ENCODE measurements at regions not wholly inside any gene's neighbourhood (a gene's known extent, or its start where the extent isn't known, plus 50 kb on each side); places are given as distances from the start of the nearest gene placed in this dataset.

DNA sequence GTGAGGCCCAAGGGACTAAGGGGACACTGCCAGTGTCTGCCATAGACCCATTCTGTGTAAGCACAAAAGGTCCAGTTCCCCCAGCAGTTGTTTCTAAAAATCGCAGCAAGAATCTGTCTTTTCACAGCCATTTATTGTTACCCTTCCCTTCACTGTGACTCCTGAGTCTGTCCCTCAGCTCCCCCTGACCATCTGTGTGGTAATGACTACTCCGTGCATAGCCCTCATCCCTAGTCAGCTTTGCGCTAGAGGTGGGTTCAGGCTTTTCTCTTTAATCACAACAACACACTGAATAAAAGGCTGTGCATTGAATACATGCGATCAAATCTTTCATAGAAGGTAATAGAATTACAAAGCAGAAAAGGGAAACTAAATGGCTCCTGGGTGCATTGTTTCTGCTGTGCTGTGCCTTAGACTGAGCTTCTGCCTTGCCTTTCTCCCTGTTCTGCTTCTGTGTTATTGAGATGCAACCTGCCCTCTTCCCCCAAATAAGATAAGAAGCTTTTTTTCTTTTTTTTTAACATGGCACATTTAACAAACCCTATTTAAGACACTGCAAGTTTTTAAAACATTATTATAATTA is 836.0 kb upstream of the CDH2 start:
- TF ChIP-seq, protein P1, sequence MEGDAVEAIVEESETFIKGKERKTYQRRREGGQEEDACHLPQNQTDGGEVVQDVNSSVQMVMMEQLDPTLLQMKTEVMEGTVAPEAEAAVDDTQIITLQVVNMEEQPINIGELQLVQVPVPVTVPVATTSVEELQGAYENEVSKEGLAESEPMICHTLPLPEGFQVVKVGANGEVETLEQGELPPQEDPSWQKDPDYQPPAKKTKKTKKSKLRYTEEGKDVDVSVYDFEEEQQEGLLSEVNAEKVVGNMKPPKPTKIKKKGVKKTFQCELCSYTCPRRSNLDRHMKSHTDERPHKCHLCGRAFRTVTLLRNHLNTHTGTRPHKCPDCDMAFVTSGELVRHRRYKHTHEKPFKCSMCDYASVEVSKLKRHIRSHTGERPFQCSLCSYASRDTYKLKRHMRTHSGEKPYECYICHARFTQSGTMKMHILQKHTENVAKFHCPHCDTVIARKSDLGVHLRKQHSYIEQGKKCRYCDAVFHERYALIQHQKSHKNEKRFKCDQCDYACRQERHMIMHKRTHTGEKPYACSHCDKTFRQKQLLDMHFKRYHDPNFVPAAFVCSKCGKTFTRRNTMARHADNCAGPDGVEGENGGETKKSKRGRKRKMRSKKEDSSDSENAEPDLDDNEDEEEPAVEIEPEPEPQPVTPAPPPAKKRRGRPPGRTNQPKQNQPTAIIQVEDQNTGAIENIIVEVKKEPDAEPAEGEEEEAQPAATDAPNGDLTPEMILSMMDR (IDR thresholded peaks at IDR 0.05; ENCODE audit: control extremely low read depth, extremely low read depth): no peak
- Histone ChIP-seq H3K36me3 (ENCODE audit: control insufficient read depth in 4 of 4, insufficient read depth in 4 of 4, low read length in 4 of 4) (no peaks in the 10 kb centered on the region), H3K9ac (ENCODE audit: insufficient read depth in 1 of 2, low read length in 2 of 2) (no peak overlapping the region), H3K9me3 (ENCODE audit: control insufficient read depth in 4 of 4, insufficient read depth in 3 of 4, low read length in 3 of 4) (no peaks in the 10 kb centered on the region), H3K4me3 (no peak overlapping the region), H3K4me1 (ENCODE audit: control insufficient read depth in 5 of 5, insufficient read depth in 5 of 5, low read length in 5 of 5) (no peaks in the 10 kb centered on the region), H3K27me3 (ENCODE audit: control insufficient read depth in 3 of 3, insufficient read depth in 3 of 3, low read length in 2 of 3) (no peaks in the 10 kb centered on the region), H3K27ac (ENCODE audit: low read depth in 1 of 2, low read length in 1 of 2) (no peak overlapping the region)
- ATAC-seq (ENCODE audit: insufficient read depth, low FRiP score): no peak
- no peak for DNase-seq
- 95 to 96% methylated on average over 4 of the region's 4 CpGs for WGBS, 2 donors

- Histone ChIP-seq H3K36me3 (ENCODE audit: control insufficient read depth in 4 of 4, insufficient read depth in 4 of 4, low read length in 4 of 4) (no peaks in the 10 kb centered on the region), H3K9me3 (ENCODE audit: control insufficient read depth in 4 of 4, insufficient read depth in 3 of 4, low read length in 3 of 4) (no peaks in the 10 kb centered on the region), H3K9ac (ENCODE audit: insufficient read depth in 1 of 2, low read length in 2 of 2) (no peak overlapping the region), H3K27me3 (ENCODE audit: control insufficient read depth in 3 of 3, insufficient read depth in 3 of 3, low read length in 2 of 3) (no peaks in the 10 kb centered on the region), H3K4me1 (ENCODE audit: control insufficient read depth in 5 of 5, insufficient read depth in 5 of 5, low read length in 5 of 5) (no peaks in the 10 kb centered on the region), H3K27ac (ENCODE audit: low read depth in 1 of 2, low read length in 1 of 2) (no peak overlapping the region), H3K4me3 (no peak overlapping the region)
- WGBS, 2 donors: 89 to 95% methylated on average over 5 of the region's 5 CpGs
- DNase-seq (no peak), ATAC-seq (ENCODE audit: insufficient read depth, low FRiP score) (no peak)
- TF ChIP-seq, protein P1 (IDR thresholded peaks at IDR 0.05; ENCODE audit: control extremely low read depth, extremely low read depth): no peak
Observed at GRCh38 chr18:29012364-29012763, 835.4 kb upstream of the CDH2 start.

GRCh38 chr18:29009250-29009803 is 832.4 kb upstream of the CDH2 start:
- H3K36me3 ChIP-seq (ENCODE audit: control insufficient read depth in 4 of 4, insufficient read depth in 4 of 4, low read length in 4 of 4): no peaks in the 10 kb centered on the region
- H3K9ac ChIP-seq (ENCODE audit: insufficient read depth in 1 of 2, low read length in 2 of 2): no peak overlapping the region
- H3K27ac ChIP-seq (ENCODE audit: low read depth in 1 of 2, low read length in 1 of 2): no peak overlapping the region
- 88 to 89% methylated on average over 2 of the region's 2 CpGs for WGBS, 2 donors
- no peak for DNase-seq
- H3K4me3 ChIP-seq: no peak overlapping the region
- H3K4me1 ChIP-seq (ENCODE audit: control insufficient read depth in 5 of 5, insufficient read depth in 5 of 5, low read length in 5 of 5): no peaks in the 10 kb centered on the region
- no peak for ATAC-seq (ENCODE audit: insufficient read depth, low FRiP score)
- no peaks in the 10 kb centered on the region for H3K27me3 ChIP-seq (ENCODE audit: control insufficient read depth in 3 of 3, insufficient read depth in 3 of 3, low read length in 2 of 3)
- H3K9me3 ChIP-seq (ENCODE audit: control insufficient read depth in 4 of 4, insufficient read depth in 3 of 4, low read length in 3 of 4): no peaks in the 10 kb centered on the region
- TF ChIP-seq, protein P1 (IDR thresholded peaks at IDR 0.05; ENCODE audit: control extremely low read depth, extremely low read depth): no peak

GRCh38 chr18:29008809-29009208 is 831.9 kb upstream of the CDH2 start:
- WGBS, 2 donors: 89 to 90% methylated on average over 1 of the region's 1 CpG

More at GRCh38 chr18:29008809-29009208, 831.9 kb upstream of the CDH2 start:
- Histone ChIP-seq H3K27ac (ENCODE audit: low read depth in 1 of 2, low read length in 1 of 2) (no peak overlapping the region), H3K9ac (ENCODE audit: insufficient read depth in 1 of 2, low read length in 2 of 2) (no peak overlapping the region), H3K36me3 (ENCODE audit: control insufficient read depth in 4 of 4, insufficient read depth in 4 of 4, low read length in 4 of 4) (no peaks in the 10 kb centered on the region), H3K27me3 (ENCODE audit: control insufficient read depth in 3 of 3, insufficient read depth in 3 of 3, low read length in 2 of 3) (no peaks in the 10 kb centered on the region), H3K4me3 (no peak overlapping the region), H3K9me3 (ENCODE audit: control insufficient read depth in 4 of 4, insufficient read depth in 3 of 4, low read length in 3 of 4) (no peaks in the 10 kb centered on the region), H3K4me1 (ENCODE audit: control insufficient read depth in 5 of 5, insufficient read depth in 5 of 5, low read length in 5 of 5) (no peaks in the 10 kb centered on the region)
- ATAC-seq (ENCODE audit: insufficient read depth, low FRiP score) (no peak), DNase-seq (no peak)
- TF ChIP-seq, protein P1 (IDR thresholded peaks at IDR 0.05; ENCODE audit: control extremely low read depth, extremely low read depth): no peak

Measured in lung (tissue), 11 donors.